ENCODE measurements at regions not wholly inside any gene's neighbourhood (a gene's known extent, or its start where the extent isn't known, plus 50 kb on each side); places are given as distances from the start of the nearest gene placed in this dataset.
A peak's percentile ranks its signal among the peaks of the same experiment; 100 is the strongest.

- no peaks in the 10 kb centered on the region for H3K36me3 ChIP-seq (ENCODE audit: control insufficient read depth, insufficient read depth, low read length)
- H3K27ac Mint-ChIP-seq = no peak overlapping the region
- 58% methylated on average over 3 of the region's 3 CpGs; no CpG with 5 or more reads in 1 of the 2 experiments for WGBS, 2 experiments (ENCODE audit: insufficient coverage in 1 of 2, insufficient read length in 1 of 2)
- no peaks in the 10 kb centered on the region for H3K27me3 ChIP-seq (ENCODE audit: control insufficient read depth, insufficient read depth, low read length, poor library complexity, severe bottlenecking)
- peaks cover 9% of the 10 kb centered on the region for H3K4me1 ChIP-seq (ENCODE audit: control insufficient read depth, insufficient read depth, low read length)
- H3K27me3 Mint-ChIP-seq (ENCODE audit: insufficient read depth) = no peaks in the 10 kb centered on the region
- H3K4me3 Mint-ChIP-seq = no peak overlapping the region
- H3K9me3 Mint-ChIP-seq = no peaks in the 10 kb centered on the region
- H3K9me3 ChIP-seq (ENCODE audit: control insufficient read depth, low read length) = no peaks in the 10 kb centered on the region
- DNase-seq = peak; percentile 64
- no peak overlapping the region for H3K9ac ChIP-seq (ENCODE audit: extremely low read depth, low read length, poor library complexity, severe bottlenecking)
- no peak overlapping the region for H3K4me3 ChIP-seq (ENCODE audit: low read length)
- peaks cover 37% of the 10 kb centered on the region for H3K4me1 Mint-ChIP-seq
- TF ChIP-seq, protein P1, sequence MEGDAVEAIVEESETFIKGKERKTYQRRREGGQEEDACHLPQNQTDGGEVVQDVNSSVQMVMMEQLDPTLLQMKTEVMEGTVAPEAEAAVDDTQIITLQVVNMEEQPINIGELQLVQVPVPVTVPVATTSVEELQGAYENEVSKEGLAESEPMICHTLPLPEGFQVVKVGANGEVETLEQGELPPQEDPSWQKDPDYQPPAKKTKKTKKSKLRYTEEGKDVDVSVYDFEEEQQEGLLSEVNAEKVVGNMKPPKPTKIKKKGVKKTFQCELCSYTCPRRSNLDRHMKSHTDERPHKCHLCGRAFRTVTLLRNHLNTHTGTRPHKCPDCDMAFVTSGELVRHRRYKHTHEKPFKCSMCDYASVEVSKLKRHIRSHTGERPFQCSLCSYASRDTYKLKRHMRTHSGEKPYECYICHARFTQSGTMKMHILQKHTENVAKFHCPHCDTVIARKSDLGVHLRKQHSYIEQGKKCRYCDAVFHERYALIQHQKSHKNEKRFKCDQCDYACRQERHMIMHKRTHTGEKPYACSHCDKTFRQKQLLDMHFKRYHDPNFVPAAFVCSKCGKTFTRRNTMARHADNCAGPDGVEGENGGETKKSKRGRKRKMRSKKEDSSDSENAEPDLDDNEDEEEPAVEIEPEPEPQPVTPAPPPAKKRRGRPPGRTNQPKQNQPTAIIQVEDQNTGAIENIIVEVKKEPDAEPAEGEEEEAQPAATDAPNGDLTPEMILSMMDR (conservative IDR thresholded peaks at IDR 0.05) = no peak
- H3K36me3 Mint-ChIP-seq (ENCODE audit: low read depth) = no peaks in the 10 kb centered on the region
- no peak overlapping the region for H3K27ac ChIP-seq (ENCODE audit: low read depth, low read length)
Observed at GRCh38 chr7:10579561-10579960, 394.1 kb upstream of the PHF14 start.

- Histone ChIP-seq H3K36me3 (ENCODE audit: control insufficient read depth, insufficient read depth, low read length) (no peaks in the 10 kb centered on the region), H3K9ac (ENCODE audit: extremely low read depth, low read length, poor library complexity, severe bottlenecking) (no peak overlapping the region), H3K4me1 (ENCODE audit: control insufficient read depth, insufficient read depth, low read length) (peaks cover 9% of the 10 kb centered on the region), H3K27me3 (ENCODE audit: control insufficient read depth, insufficient read depth, low read length, poor library complexity, severe bottlenecking) (no peaks in the 10 kb centered on the region), H3K9me3 (ENCODE audit: control insufficient read depth, low read length) (no peaks in the 10 kb centered on the region), H3K27ac (ENCODE audit: low read depth, low read length) (no peak overlapping the region), H3K4me3 (ENCODE audit: low read length) (no peak overlapping the region)
- Mint-ChIP-seq H3K9me3 (no peaks in the 10 kb centered on the region), H3K36me3 (ENCODE audit: low read depth) (no peaks in the 10 kb centered on the region), H3K27me3 (ENCODE audit: insufficient read depth) (no peaks in the 10 kb centered on the region), H3K4me1 (peaks cover 12% of the 10 kb centered on the region), H3K4me3 (no peak overlapping the region), H3K27ac (no peak overlapping the region)
- TF ChIP-seq, protein P1 (conservative IDR thresholded peaks at IDR 0.05) = no peak
- 93 to 100% methylated on average over 2 to 4 of the region's 4 CpGs for WGBS, 2 experiments (ENCODE audit: insufficient coverage in 1 of 2, insufficient read length in 1 of 2)
- no peak for DNase-seq
Observed at GRCh38 chr7:10584886-10585285, 388.8 kb upstream of the PHF14 start.

- Mint-ChIP-seq H3K9me3 (no peaks in the 10 kb centered on the region), H3K36me3 (ENCODE audit: low read depth) (no peaks in the 10 kb centered on the region), H3K27me3 (ENCODE audit: insufficient read depth) (no peaks in the 10 kb centered on the region), H3K4me3 (no peak overlapping the region), H3K27ac (no peak overlapping the region), H3K4me1 (peaks cover 5% of the 10 kb centered on the region)
- TF ChIP-seq, protein P1 (conservative IDR thresholded peaks at IDR 0.05) = no peak
- Histone ChIP-seq H3K27me3 (ENCODE audit: control insufficient read depth, insufficient read depth, low read length, poor library complexity, severe bottlenecking) (no peaks in the 10 kb centered on the region), H3K9me3 (ENCODE audit: control insufficient read depth, low read length) (no peaks in the 10 kb centered on the region), H3K4me3 (ENCODE audit: low read length) (no peak overlapping the region), H3K36me3 (ENCODE audit: control insufficient read depth, insufficient read depth, low read length) (no peaks in the 10 kb centered on the region), H3K4me1 (ENCODE audit: control insufficient read depth, insufficient read depth, low read length) (peaks cover 3% of the 10 kb centered on the region), H3K27ac (ENCODE audit: low read depth, low read length) (no peak overlapping the region), H3K9ac (ENCODE audit: extremely low read depth, low read length, poor library complexity, severe bottlenecking) (no peak overlapping the region)
- 83% methylated on average over 1 of the region's 1 CpG; no CpG with 5 or more reads in 1 of the 2 experiments for WGBS, 2 experiments (ENCODE audit: insufficient coverage in 1 of 2, insufficient read length in 1 of 2)
- no peak for DNase-seq
Observed at GRCh38 chr7:10588084-10588483, 385.6 kb upstream of the PHF14 start.
